ENCODE measurements at regions not wholly inside any gene's neighbourhood (a gene's known extent, or its start where the extent isn't known, plus 50 kb on each side); places are given as distances from the start of the nearest gene placed in this dataset.

DNA sequence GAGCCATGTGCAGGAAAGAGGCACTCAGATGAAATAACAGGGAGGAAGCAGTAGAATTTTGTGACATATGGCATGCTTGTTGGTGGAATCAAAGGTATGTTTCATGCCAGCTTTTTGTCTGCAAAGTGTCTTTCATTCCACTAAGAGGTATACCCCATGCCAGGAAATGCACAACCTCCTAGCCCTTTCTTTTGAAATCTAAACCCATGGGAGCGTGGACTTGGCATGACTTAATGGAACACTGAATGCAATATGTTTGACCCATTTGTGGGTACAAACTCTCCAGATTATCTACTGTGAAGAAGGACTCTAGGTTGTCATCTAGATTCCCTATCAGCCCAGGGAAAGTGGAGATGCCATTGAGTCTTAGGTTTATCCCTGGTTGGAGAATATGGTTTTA lies 338.3 kb upstream of the TEX13C start:
- CTCF ChIA-PET = no interaction called here
- DNase-seq = no peak
- intact Hi-C loops (cut with micrococcal nuclease; ENCODE audit: unreplicated experiment) = no loop called here
- Mint-ChIP-seq H3K9me3 (ENCODE audit: low read depth, unreplicated experiment) (no peaks in the 10 kb centered on the region), H3K27me3 (ENCODE audit: unreplicated experiment) (no peaks in the 10 kb centered on the region), H3K4me3 (ENCODE audit: low read depth, unreplicated experiment) (no peak overlapping the region), H3K27ac (ENCODE audit: unreplicated experiment) (no peak overlapping the region), H3K4me1 (ENCODE audit: low read depth, unreplicated experiment) (no peaks in the 10 kb centered on the region), H3K36me3 (ENCODE audit: insufficient read depth, unreplicated experiment) (no peaks in the 10 kb centered on the region)
- no TSS peak for BruUV-seq (replicated peaks)
- no peak for TF ChIP-seq CTCF (IDR thresholded peaks at IDR 0.05; ENCODE audit: unreplicated experiment)

GRCh38 chrX:124984140-124984813 lies 335.4 kb upstream of the TEX13C start:
- TF ChIP-seq CTCF (IDR thresholded peaks at IDR 0.05; ENCODE audit: unreplicated experiment) = no peak
- no TSS peak for BruUV-seq (replicated peaks)
- no peak for DNase-seq
- no peaks in the 10 kb centered on the region for H3K9me3 Mint-ChIP-seq (ENCODE audit: low read depth, unreplicated experiment)
- no peaks in the 10 kb centered on the region for H3K27me3 Mint-ChIP-seq (ENCODE audit: unreplicated experiment)
- CTCF ChIA-PET = no interaction called here
- no peak overlapping the region for H3K4me3 Mint-ChIP-seq (ENCODE audit: low read depth, unreplicated experiment)
- no peak overlapping the region for H3K27ac Mint-ChIP-seq (ENCODE audit: unreplicated experiment)
- no peaks in the 10 kb centered on the region for H3K36me3 Mint-ChIP-seq (ENCODE audit: insufficient read depth, unreplicated experiment)
- H3K4me1 Mint-ChIP-seq (ENCODE audit: low read depth, unreplicated experiment) = no peaks in the 10 kb centered on the region
- intact Hi-C loops (cut with micrococcal nuclease; ENCODE audit: unreplicated experiment) = no loop called here

- BruUV-seq (replicated peaks) = no TSS peak
- TF ChIP-seq CTCF (IDR thresholded peaks at IDR 0.05; ENCODE audit: unreplicated experiment) = no peak
Observed at GRCh38 chrX:124986284-124986683, 333.4 kb upstream of the TEX13C start.

GRCh38 chrX:124993735-124994134 lies 325.9 kb upstream of the TEX13C start:
- Mint-ChIP-seq H3K27ac (ENCODE audit: unreplicated experiment) (no peak overlapping the region), H3K27me3 (ENCODE audit: unreplicated experiment) (no peaks in the 10 kb centered on the region), H3K9me3 (ENCODE audit: low read depth, unreplicated experiment) (peaks cover 11% of the 10 kb centered on the region), H3K4me3 (ENCODE audit: low read depth, unreplicated experiment) (no peak overlapping the region), H3K36me3 (ENCODE audit: insufficient read depth, unreplicated experiment) (no peaks in the 10 kb centered on the region), H3K4me1 (ENCODE audit: low read depth, unreplicated experiment) (no peaks in the 10 kb centered on the region)
- TF ChIP-seq CTCF (IDR thresholded peaks at IDR 0.05; ENCODE audit: unreplicated experiment) = no peak
- no TSS peak for BruUV-seq (replicated peaks)
- DNase-seq = no peak
- intact Hi-C loops (cut with micrococcal nuclease; ENCODE audit: unreplicated experiment) = no loop called here
- CTCF ChIA-PET = no interaction called here

More at GRCh38 chrX:124986284-124986683, 333.4 kb upstream of the TEX13C start:
- intact Hi-C loops (cut with micrococcal nuclease; ENCODE audit: unreplicated experiment) = no loop called here
- DNase-seq = no peak
- Mint-ChIP-seq H3K27me3 (ENCODE audit: unreplicated experiment) (no peaks in the 10 kb centered on the region), H3K4me1 (ENCODE audit: low read depth, unreplicated experiment) (no peaks in the 10 kb centered on the region), H3K36me3 (ENCODE audit: insufficient read depth, unreplicated experiment) (no peaks in the 10 kb centered on the region), H3K9me3 (ENCODE audit: low read depth, unreplicated experiment) (no peaks in the 10 kb centered on the region), H3K27ac (ENCODE audit: unreplicated experiment) (no peak overlapping the region), H3K4me3 (ENCODE audit: low read depth, unreplicated experiment) (no peak overlapping the region)
- CTCF ChIA-PET = no interaction called here
